ENCODE measurements at regions not wholly inside any gene's neighbourhood (a gene's known extent, or its start where the extent isn't known, plus 50 kb on each side); places are given as distances from the start of the nearest gene placed in this dataset.

- DNase-seq (ENCODE audit: low read depth in 2 of 2): no peak
Measured at GRCh38 chr20:6492271-6493055, 275.0 kb upstream of the BMP2 start.

- no peak for DNase-seq (ENCODE audit: low read depth in 2 of 2)
Measured at GRCh38 chr20:6490849-6491248, 276.6 kb upstream of the BMP2 start.

- no peak for DNase-seq (ENCODE audit: low read depth in 2 of 2)
Measured at GRCh38 chr20:6489361-6490171, 277.9 kb upstream of the BMP2 start.

GRCh38 chr20:6485351-6485750 is 282.1 kb upstream of the BMP2 start:
- no peak for DNase-seq (ENCODE audit: low read depth in 2 of 2)

- DNase-seq (ENCODE audit: low read depth in 2 of 2): no peak
Measured at GRCh38 chr20:6483727-6484126, 283.8 kb upstream of the BMP2 start.

GRCh38 chr20:6482486-6482885 is 285.0 kb upstream of the BMP2 start:
- DNase-seq (ENCODE audit: low read depth in 2 of 2): no peak

GRCh38 chr20:6480328-6481200 is 286.9 kb upstream of the BMP2 start:
- no peak for DNase-seq (ENCODE audit: low read depth in 2 of 2)

- no peak for DNase-seq (ENCODE audit: low read depth in 2 of 2)
Measured at GRCh38 chr20:6473197-6473596, 294.3 kb upstream of the BMP2 start.

GRCh38 chr20:6471871-6472270 is 295.6 kb upstream of the BMP2 start:
- DNase-seq (ENCODE audit: low read depth in 2 of 2): no peak

GRCh38 chr20:6471110-6471647 is 296.3 kb upstream of the BMP2 start:
- DNase-seq (ENCODE audit: low read depth in 2 of 2): no peak

- DNase-seq (ENCODE audit: low read depth in 2 of 2): no peak
Measured at GRCh38 chr20:6469695-6470094, 297.8 kb upstream of the BMP2 start.

GRCh38 chr20:6468423-6469116 is 298.9 kb upstream of the BMP2 start:
- no peak for DNase-seq (ENCODE audit: low read depth in 2 of 2)

- DNase-seq (ENCODE audit: low read depth in 2 of 2): no peak
Measured at GRCh38 chr20:6467562-6467961, 299.9 kb upstream of the BMP2 start.

GRCh38 chr20:6466075-6466810 is 301.2 kb upstream of the BMP2 start:
- no peak for DNase-seq (ENCODE audit: low read depth in 2 of 2)

- no peak for DNase-seq (ENCODE audit: low read depth in 2 of 2)
Measured at GRCh38 chr20:6450841-6451240, 316.6 kb upstream of the BMP2 start.

- DNase-seq (ENCODE audit: low read depth in 2 of 2): no peak
Measured at GRCh38 chr20:6440443-6440799, 317.6 kb upstream of the FERMT1 start.

- DNase-seq (ENCODE audit: low read depth in 2 of 2): no peak
Measured at GRCh38 chr20:6439737-6440442, 317.1 kb upstream of the FERMT1 start.

- no peak for DNase-seq (ENCODE audit: low read depth in 2 of 2)
Measured at GRCh38 chr20:6434131-6434530, 311.3 kb upstream of the FERMT1 start.

GRCh38 chr20:6430381-6430780 is 307.6 kb upstream of the FERMT1 start:
- no peak for DNase-seq (ENCODE audit: low read depth in 2 of 2)

GRCh38 chr20:6426287-6426891 is 303.6 kb upstream of the FERMT1 start:
- no peak for DNase-seq (ENCODE audit: low read depth in 2 of 2)
